ENCODE measurements at regions not wholly inside any gene's neighbourhood (a gene's known extent, or its start where the extent isn't known, plus 50 kb on each side); places are given as distances from the start of the nearest gene placed in this dataset.

- TF ChIP-seq REST (IDR thresholded peaks at IDR 0.05; ENCODE audit: low read depth, low read length) (no peak), FOXJ3 (CRISPR knock-in tag; IDR thresholded peaks at IDR 0.05) (no peak), CTCF (IDR thresholded peaks at IDR 0.05) (no peak), SMC3 (IDR thresholded peaks at IDR 0.05; ENCODE audit: low read depth, low read length) (no peak), NFIC (IDR thresholded peaks at IDR 0.05; ENCODE audit: borderline replicate concordance) (no peak), PBX3 (IDR thresholded peaks at IDR 0.05) (no peak), RFX5 (IDR thresholded peaks at IDR 0.05; ENCODE audit: low read length) (no peak)
Observed at GRCh38 chr2:65687614-65688013, 255.2 kb upstream of the SPRED2 start (continued).

- WGBS (ENCODE audit: low lambda C conversion rate): 60% methylated on average over 5 of the region's 5 CpGs
- H3K9me2 ChIP-seq: no peaks in the 10 kb centered on the region
- TF ChIP-seq SIN3A (IDR thresholded peaks at IDR 0.05; ENCODE audit: borderline replicate concordance, low read depth, low read length) (no peak), MEF2A (IDR thresholded peaks at IDR 0.05; ENCODE audit: borderline replicate concordance, low read depth) (no peak), TAF1 (IDR thresholded peaks at IDR 0.05; ENCODE audit: borderline replicate concordance, low read depth, low read length) (no peak), FOXM1 (IDR thresholded peaks at IDR 0.05; ENCODE audit: low read depth) (no peak), POLR2AphosphoS5 (IDR thresholded peaks at IDR 0.05; ENCODE audit: low read depth, low read length) (no peak), GABPA (IDR thresholded peaks at IDR 0.05; ENCODE audit: low read depth) (no peak), ZBTB33 (IDR thresholded peaks at IDR 0.05; ENCODE audit: borderline replicate concordance, low read depth) (no peak), USF2 (IDR thresholded peaks at IDR 0.05; ENCODE audit: borderline replicate concordance, low read depth, low read length) (no peak), JUND (IDR thresholded peaks at IDR 0.05) (no peak), MAX (IDR thresholded peaks at IDR 0.05; ENCODE audit: low read depth) (no peak), EZH2phosphoT487 (IDR thresholded peaks at IDR 0.05; ENCODE audit: borderline replicate concordance, low read depth) (no peak)
Observed at GRCh38 chr2:65686928-65687521, 254.6 kb upstream of the SPRED2 start.

More at GRCh38 chr2:65686928-65687521, 254.6 kb upstream of the SPRED2 start:
- no peak overlapping the region for H3K4me2 ChIP-seq
- POLR2A ChIA-PET: no interaction called here
- H3K9ac ChIP-seq: no peak overlapping the region
- CTCF ChIA-PET: interaction anchor here (0.7 to 1.4 kb wide), 2 partner anchors 11 to 377 kb away, joined by 3 to 4 read pairs; no protein-coding TSS in a partner anchor
- H3K36me3 ChIP-seq (replicated peaks in 1 of 2; ENCODE audit: control insufficient read depth in 1 of 2, insufficient read depth in 2 of 2, low read length in 1 of 2): no peaks in the 10 kb centered on the region
- DNase-seq: no peak
- H3K4me3 ChIP-seq (ENCODE audit: low read depth in 2 of 2, low read length in 1 of 2): no peak overlapping the region
- H3K4me1 ChIP-seq (ENCODE audit: control insufficient read depth in 1 of 2, insufficient read depth in 2 of 2, low read depth in 1 of 2, low read length in 1 of 2): no peaks in the 10 kb centered on the region; a peak in 1 of 4 replicates
- no peak overlapping the region for H3K27ac ChIP-seq (ENCODE audit: low read depth in 2 of 2, low read length in 1 of 2)
- no peaks in the 10 kb centered on the region; the same call in 1 of the 2 replicates for H3K27me3 ChIP-seq (ENCODE audit: insufficient read depth)
- no peaks in the 10 kb centered on the region for H4K20me1 ChIP-seq (ENCODE audit: insufficient read depth)
- H3K79me2 ChIP-seq (ENCODE audit: insufficient read depth): no peaks in the 10 kb centered on the region
- no peak overlapping the region for H2AFZ ChIP-seq (ENCODE audit: low read depth)
- H3K9me3 ChIP-seq: no peaks in the 10 kb centered on the region
- H3F3A ChIP-seq (replicated peaks; ENCODE audit: insufficient read depth): no peaks in the 10 kb centered on the region
